GM12878 (cell line): ENCODE measurements at regions not wholly inside any gene's neighbourhood (a gene's known extent, or its start where the extent isn't known, plus 50 kb on each side); places are given as distances from the start of the nearest gene placed in this dataset.

Experiments
- ATAC-seq: fragments of 200-7000 bp; cut with Tn5 transposase; 3 replicates; pipeline ENCODE4 v1.9.1; 2020; ENCODE audit warnings: mild to moderate bottlenecking, moderate library complexity
- BruUV-seq: library from RNA; stranded (reverse); fragments of 400-500 nt; replicated peaks from 2 replicates; lab custom pipeline; 2021; lab: Mats Ljungman, UMichigan
- CTCF ChIA-PET: fragments of 300-600 bp; sonication (Branson Sonifier 250); formaldehyde crosslinking; extraction: SDS; loops from one replicate; lab custom pipeline; 2021; ENCODE audit warnings: inconsistent platforms; lab: Yijun Ruan, JAX
- POLR2A ChIA-PET: fragments of 350-600 bp; formaldehyde crosslinking; extraction: SDS; loops from one replicate; lab custom pipeline; 2021; ENCODE audit warnings: inconsistent platforms; lab: Charles Lee
- RAD21 ChIA-PET: fragments of 300-600 bp; sonication (Branson Sonifier 250); formaldehyde crosslinking; loops from one replicate; lab custom pipeline; 2023; ENCODE audit warnings: antibody characterized with exemption; ENCODE audit not compliant: unreplicated experiment; lab: Charles Lee
- SMC1A ChIA-PET: fragments of 300-600 bp; sonication (Branson Sonifier 250); formaldehyde crosslinking; loops from one replicate; lab custom pipeline; 2023; ENCODE audit not compliant: unreplicated experiment, uncharacterized antibody; lab: Charles Lee
- DNase-seq: peaks from one replicate; pipeline ENCODE4 v3.0.0-alpha.2; 2011; ENCODE audit warnings: low read depth, low spot score
- FAIRE-seq: peaks from 3 replicates; lab custom pipeline; 2011; peaks lifted over from hg19 to GRCh38; lab: Jason Lieb, UNC
- H2AFZ ChIP-seq: 2 replicates; pipeline ENCODE4 v1.6.0; 2011; ENCODE audit warnings: low read depth, low read length, control low read depth; ENCODE audit not compliant: control insufficient read depth
- H3K27ac ChIP-seq: 2 replicates; pipeline ENCODE4 v1.5.1; 2011; ENCODE audit warnings: control low read depth; ENCODE audit not compliant: control insufficient read depth, insufficient read depth
- H3K27me3 ChIP-seq, 2 experiments: replicated peaks in 1 of 2; 2 replicates each; pipeline versions ENCODE4 v1.6.0 to v1.6.1; 2011; ENCODE audit warnings: low read length in 1 of 2; ENCODE audit not compliant: control insufficient read depth in 2 of 2, insufficient read depth in 2 of 2
- H3K36me3 ChIP-seq, 2 experiments: 2 replicates each; pipeline ENCODE4 v1.5.1; 2011; ENCODE audit warnings: low read length in 1 of 2; ENCODE audit not compliant: control insufficient read depth in 2 of 2, insufficient read depth in 2 of 2
- H3K4me1 ChIP-seq: 2 replicates; pipeline ENCODE4 v1.6.1; 2011; ENCODE audit warnings: mild to moderate bottlenecking, low read length, moderate library complexity, mixed read lengths; ENCODE audit not compliant: control insufficient read depth, insufficient read depth
- H3K4me2 ChIP-seq: 2 replicates; pipeline ENCODE4 v1.6.0; 2011; ENCODE audit warnings: control low read depth; ENCODE audit not compliant: control insufficient read depth, insufficient read depth
- H3K4me3 ChIP-seq: fragments of 200-600 bp; sonication (generic); 2 replicates; pipeline ENCODE4 v1.5.1; 2016
- H3K79me2 ChIP-seq: 2 replicates; pipeline ENCODE4 v1.6.0; 2011; ENCODE audit warnings: low read length; ENCODE audit not compliant: control insufficient read depth, insufficient read depth
- H3K9ac ChIP-seq: 2 replicates; pipeline ENCODE4 v1.8.0; 2011; ENCODE audit warnings: low read length, control low read depth, mixed read lengths; ENCODE audit not compliant: control insufficient read depth, insufficient read depth
- H3K9me3 ChIP-seq: replicated peaks from 3 replicates; pipeline ENCODE4 v1.5.1; 2011; ENCODE audit warnings: mild to moderate bottlenecking, low read length; ENCODE audit not compliant: control insufficient read depth, insufficient read depth
- H4K20me1 ChIP-seq: 2 replicates; pipeline ENCODE4 v1.6.0; 2011; ENCODE audit not compliant: control insufficient read depth, insufficient read depth
- BACH1 ChIP-seq: fragments of 450-650 bp; IDR thresholded peaks from 2 replicates; pipeline ENCODE4 v1.6.1; 2017; ENCODE audit warnings: mild to moderate bottlenecking, borderline replicate concordance
- CEBPB ChIP-seq, 2 experiments: fragments of 150-350 bp in 1 of 2; IDR thresholded peaks; 2 replicates each; pipeline ENCODE4 v1.6.1; 2012 to 2014; ENCODE audit warnings: low read depth in 2 of 2, low read length in 2 of 2, borderline replicate concordance in 1 of 2, inconsistent platforms in 1 of 2
- CHD2 ChIP-seq: IDR thresholded peaks from 2 replicates; pipeline ENCODE4 v1.6.1; 2011; ENCODE audit warnings: low read depth, low read length, improper control_type of control experiment, borderline replicate concordance
- ESRRA ChIP-seq: IDR thresholded peaks from 2 replicates; pipeline ENCODE4 v1.6.1; 2012; ENCODE audit warnings: mild to moderate bottlenecking, low read length, improper control_type of control experiment
- FOXK2 ChIP-seq: fragments of 450-650 bp; IDR thresholded peaks from 2 replicates; pipeline ENCODE4 v1.6.1; 2017; ENCODE audit warnings: mild to moderate bottlenecking, moderate library complexity
- HDAC2 ChIP-seq: fragments of 200-600 bp; sonication (generic); IDR thresholded peaks from 2 replicates; pipeline ENCODE4 v1.6.1; 2017
- HDGF ChIP-seq: fragments of 450-650 bp; IDR thresholded peaks from 2 replicates; pipeline ENCODE4 v1.6.1; 2016; ENCODE audit warnings: antibody characterized with exemption
- MEF2A ChIP-seq: IDR thresholded peaks from 2 replicates; pipeline ENCODE4 v1.6.1; 2011; ENCODE audit warnings: low read depth, mild to moderate bottlenecking, low read length, moderate library complexity; ENCODE audit not compliant: insufficient read depth
- MTA2 ChIP-seq: fragments of 450-650 bp; IDR thresholded peaks from 2 replicates; pipeline ENCODE4 v1.6.1; 2016; ENCODE audit warnings: low read depth, mild to moderate bottlenecking, moderate library complexity
- STAT1 ChIP-seq: fragments of 450-650 bp; conservative IDR thresholded peaks from 2 replicates; pipeline ENCODE4 v1.6.1; 2014; ENCODE audit warnings: antibody characterized with exemption, mild to moderate bottlenecking
- TAF1 ChIP-seq: IDR thresholded peaks from 2 replicates; pipeline ENCODE4 v1.6.1; 2011; ENCODE audit warnings: mild to moderate bottlenecking, low read depth, low read length, borderline replicate concordance
- YBX1 ChIP-seq: fragments of 450-650 bp; IDR thresholded peaks from 2 replicates; pipeline ENCODE4 v1.6.1; 2016; ENCODE audit warnings: antibody characterized with exemption
- ZNF207 ChIP-seq: fragments of 450-650 bp; IDR thresholded peaks from 2 replicates; pipeline ENCODE4 v1.6.1; 2014; ENCODE audit warnings: antibody characterized with exemption, mild to moderate bottlenecking, borderline replicate concordance
- ZNF217 ChIP-seq: fragments of 450-650 bp; IDR thresholded peaks from 2 replicates; pipeline ENCODE4 v1.6.1; 2017; ENCODE audit warnings: antibody characterized with exemption, mild to moderate bottlenecking
- ZNF24 ChIP-seq: fragments of 450-650 bp; IDR thresholded peaks from 2 replicates; pipeline ENCODE4 v1.6.1; 2017; ENCODE audit warnings: antibody characterized with exemption, mild to moderate bottlenecking
- WGBS: methylation state at CpG from one replicate; pipeline ENCODE4 v1.1.6; 2016; ENCODE audit warnings: low lambda C conversion rate; ENCODE audit not compliant: insufficient replicate concordance, insufficient coverage; ENCODE audit errors: missing lambda C conversion rate; 5-methylcytosine and 5-hydroxymethylcytosine counted together
- in situ Hi-C: fragments of 300-500 bp; cut with MboI; formaldehyde crosslinking; loops from 9 replicates; pipeline ENCODE4 v1.14.3; 2018; ENCODE audit warnings: mixed read lengths
- intact Hi-C: fragments of 100-400 bp; cut with micrococcal nuclease; formaldehyde crosslinking; loops from one replicate; pipeline ENCODE4 v1.14.2; 2022; ENCODE audit not compliant: unreplicated experiment
- TF ChIP-seq, protein P1 (sequence below): fragments of 450-650 bp; IDR thresholded peaks from 2 replicates; pipeline ENCODE4 v1.6.1; 2017; ENCODE audit warnings: mild to moderate bottlenecking
- TF ChIP-seq, protein P2 (sequence below): fragments of 450-650 bp; IDR thresholded peaks from 2 replicates; pipeline ENCODE4 v1.6.1; 2018; ENCODE audit warnings: borderline replicate concordance, mild to moderate bottlenecking; ENCODE audit not compliant: partially characterized antibody

- peak; percentile 72 for TF ChIP-seq FOXK2
Measured at GRCh38 chr21:34198231-34199120, 125.1 kb downstream of the MRPS6 start (continued).

GRCh38 chr21:34199121-34199910, 125.9 kb downstream of the MRPS6 start:
- peak overlapping the region; percentile 47 for H2AFZ ChIP-seq
- ChIA-PET SMC1A (interaction anchor here (0.8 to 2.6 kb wide), 6 partner anchors 14 to 276 kb away, joined by 3 to 10 read pairs (median 4); no protein-coding TSS in a partner anchor), POLR2A (no interaction called here)
- 71% methylated on average over 5 of the region's 7 CpGs for whole genome bisulfite sequencing
- H3K4me3 ChIP-seq = no peak overlapping the region
- no peaks in the 10 kb centered on the region for H3K36me3 ChIP-seq
- no peaks in the 10 kb centered on the region for H3K9me3 ChIP-seq
- no peak for ATAC-seq
- no peak for DNase-seq
- intact Hi-C loops = no loop called here
- FAIRE-seq = no peak
- H4K20me1 ChIP-seq = no peaks in the 10 kb centered on the region
- BruUV-seq = no TSS peak
- H3K79me2 ChIP-seq = no peaks in the 10 kb centered on the region
- TF ChIP-seq CEBPB (IDR thresholded peaks at IDR 0.05; ENCODE audit: borderline replicate concordance in 1 of 2, low read depth in 2 of 2, low read length in 2 of 2) (no peak), TAF1 (no peak), ZNF207 (no peak), MEF2A (no peak), STAT1 (no peak), MTA2 (no peak), CHD2 (no peak), ESRRA (no peak), HDAC2 (no peak), BACH1 (no peak), YBX1 (no peak), ZNF217 (no peak), HDGF (no peak), ZNF24 (no peak)
- TF ChIP-seq, protein P1, sequence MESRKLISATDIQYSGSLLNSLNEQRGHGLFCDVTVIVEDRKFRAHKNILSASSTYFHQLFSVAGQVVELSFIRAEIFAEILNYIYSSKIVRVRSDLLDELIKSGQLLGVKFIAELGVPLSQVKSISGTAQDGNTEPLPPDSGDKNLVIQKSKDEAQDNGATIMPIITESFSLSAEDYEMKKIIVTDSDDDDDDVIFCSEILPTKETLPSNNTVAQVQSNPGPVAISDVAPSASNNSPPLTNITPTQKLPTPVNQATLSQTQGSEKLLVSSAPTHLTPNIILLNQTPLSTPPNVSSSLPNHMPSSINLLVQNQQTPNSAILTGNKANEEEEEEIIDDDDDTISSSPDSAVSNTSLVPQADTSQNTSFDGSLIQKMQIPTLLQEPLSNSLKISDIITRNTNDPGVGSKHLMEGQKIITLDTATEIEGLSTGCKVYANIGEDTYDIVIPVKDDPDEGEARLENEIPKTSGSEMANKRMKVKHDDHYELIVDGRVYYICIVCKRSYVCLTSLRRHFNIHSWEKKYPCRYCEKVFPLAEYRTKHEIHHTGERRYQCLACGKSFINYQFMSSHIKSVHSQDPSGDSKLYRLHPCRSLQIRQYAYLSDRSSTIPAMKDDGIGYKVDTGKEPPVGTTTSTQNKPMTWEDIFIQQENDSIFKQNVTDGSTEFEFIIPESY = no peak
- TF ChIP-seq, protein P2, sequence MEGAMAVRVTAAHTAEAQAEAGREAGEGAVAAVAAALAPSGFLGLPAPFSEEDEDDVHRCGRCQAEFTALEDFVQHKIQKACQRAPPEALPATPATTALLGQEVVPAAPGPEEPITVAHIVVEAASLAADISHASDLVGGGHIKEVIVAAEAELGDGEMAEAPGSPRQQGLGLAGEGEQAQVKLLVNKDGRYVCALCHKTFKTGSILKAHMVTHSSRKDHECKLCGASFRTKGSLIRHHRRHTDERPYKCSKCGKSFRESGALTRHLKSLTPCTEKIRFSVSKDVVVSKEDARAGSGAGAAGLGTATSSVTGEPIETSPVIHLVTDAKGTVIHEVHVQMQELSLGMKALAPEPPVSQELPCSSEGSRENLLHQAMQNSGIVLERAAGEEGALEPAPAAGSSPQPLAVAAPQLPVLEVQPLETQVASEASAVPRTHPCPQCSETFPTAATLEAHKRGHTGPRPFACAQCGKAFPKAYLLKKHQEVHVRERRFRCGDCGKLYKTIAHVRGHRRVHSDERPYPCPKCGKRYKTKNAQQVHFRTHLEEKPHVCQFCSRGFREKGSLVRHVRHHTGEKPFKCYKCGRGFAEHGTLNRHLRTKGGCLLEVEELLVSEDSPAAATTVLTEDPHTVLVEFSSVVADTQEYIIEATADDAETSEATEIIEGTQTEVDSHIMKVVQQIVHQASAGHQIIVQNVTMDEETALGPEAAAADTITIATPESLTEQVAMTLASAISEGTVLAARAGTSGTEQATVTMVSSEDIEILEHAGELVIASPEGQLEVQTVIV = no peak
- TF ChIP-seq, all 136 proteins: peak for 0
- Histone ChIP-seq H3K27ac (no peak overlapping the region), H3K27me3 (no peaks in the 10 kb centered on the region), H3K9ac (no peak overlapping the region), H3K4me1 (peaks cover 8% of the 10 kb centered on the region), H3K4me2 (no peak overlapping the region)
- CTCF ChIA-PET = interaction anchor here (0.7 to 1.6 kb wide), 3 partner anchors 8 to 327 kb away, joined by 3 to 11 read pairs (median 4); no protein-coding TSS in a partner anchor
- RAD21 ChIA-PET = interaction anchor here (0.7 to 1.2 kb wide), 5 partner anchors 109 to 275 kb away, joined by 3 to 5 read pairs (median 3); no protein-coding TSS in a partner anchor
- in situ Hi-C loops = no loop called here
